ENCODE measurements at regions not wholly inside any gene's neighbourhood (a gene's known extent, or its start where the extent isn't known, plus 50 kb on each side); places are given as distances from the start of the nearest gene placed in this dataset.
A peak's percentile ranks its signal among the peaks of the same experiment; 100 is the strongest.

DNA sequence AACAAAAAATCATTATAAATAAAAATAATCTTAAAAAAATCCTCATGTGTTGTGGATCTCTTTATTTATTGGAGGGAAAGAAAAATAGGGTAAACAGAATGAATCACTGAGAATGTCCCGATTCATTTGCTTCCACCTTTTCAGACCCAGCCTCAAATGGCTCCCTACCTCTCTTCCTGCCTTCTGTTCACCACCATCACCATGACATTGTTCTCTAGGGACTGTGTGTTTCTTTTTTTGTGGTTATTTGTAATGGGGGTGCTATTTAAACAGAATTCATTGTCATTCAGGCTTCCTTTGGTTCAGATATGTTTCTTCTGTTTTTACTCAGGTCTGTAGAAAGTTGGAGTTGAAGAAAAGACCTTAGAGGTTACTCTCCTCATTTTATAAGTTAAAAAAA is 198.2 kb downstream of the KIF4B start:
- no peak for DNase-seq

DNA sequence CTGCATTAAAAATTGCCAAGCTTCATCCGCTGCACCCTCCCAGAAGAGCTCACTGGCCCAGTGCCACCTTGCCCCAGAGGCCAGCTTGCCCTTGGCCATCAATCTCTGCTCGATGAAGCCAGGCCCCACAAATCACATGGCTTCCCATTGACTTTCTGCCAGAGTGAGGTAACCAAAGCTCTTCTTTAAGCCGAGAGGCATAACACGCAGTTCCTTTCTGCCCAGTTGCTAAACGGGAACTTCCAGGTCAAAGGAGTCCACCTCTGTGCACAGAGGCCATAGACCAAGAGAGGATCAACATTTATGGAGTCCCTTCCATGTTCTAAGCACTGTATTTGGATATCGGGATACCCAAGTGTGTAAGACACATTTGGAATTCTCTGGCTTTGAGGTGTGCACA is 208.8 kb downstream of the KIF4B start:
- no peak for DNase-seq

- no peak for DNase-seq
Observed at GRCh38 chr5:155229135-155229534, 215.6 kb downstream of the KIF4B start.

GRCh38 chr5:155239803-155240202 is 226.2 kb downstream of the KIF4B start:
- DNase-seq = no peak

GRCh38 chr5:155250596-155250995 is 237.0 kb downstream of the KIF4B start:
- no peak for DNase-seq

- DNase-seq = no peak
Observed at GRCh38 chr5:155252025-155252424, 238.5 kb downstream of the KIF4B start.

GRCh38 chr5:155252717-155253116 is 239.2 kb downstream of the KIF4B start:
- no peak for DNase-seq

DNA sequence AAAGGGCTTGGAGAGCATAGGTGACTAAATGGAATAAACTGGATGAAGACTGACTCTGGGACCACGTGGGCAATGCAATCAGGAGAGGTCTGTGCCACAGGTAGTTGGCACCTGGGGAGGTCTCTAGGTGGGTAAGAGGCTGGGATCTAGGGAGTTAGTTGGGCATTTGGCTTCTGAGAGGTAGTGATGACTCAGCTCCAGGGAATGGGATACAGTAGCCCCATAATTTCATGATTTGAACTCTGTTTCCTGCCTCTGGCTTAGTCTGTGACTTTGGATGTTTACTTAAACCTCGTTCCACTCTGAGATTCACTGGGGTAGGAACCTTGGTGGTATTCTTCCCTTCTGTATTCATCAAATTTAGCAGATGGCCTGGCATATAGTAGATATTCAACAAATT is 240.8 kb downstream of the KIF4B start:
- no peak for DNase-seq

DNA sequence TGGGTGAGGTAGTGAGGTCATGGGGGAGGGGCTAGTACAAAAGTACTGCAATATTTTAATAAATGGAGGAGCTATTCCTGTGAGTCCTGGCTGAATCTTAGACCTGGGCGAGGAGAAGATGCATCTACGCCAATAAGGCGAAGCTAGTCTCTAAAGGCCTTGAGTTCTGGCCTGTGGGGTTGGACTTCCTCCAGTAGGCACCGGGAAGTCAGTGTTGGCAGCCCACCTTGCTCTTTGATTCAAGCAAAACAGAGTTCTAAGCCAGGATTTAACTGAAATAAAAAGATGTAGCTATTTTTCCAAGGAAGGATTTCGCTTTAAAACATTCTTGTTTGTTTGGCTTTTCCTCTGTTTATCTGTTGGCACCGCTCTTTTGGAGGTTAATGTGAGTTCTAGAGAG is 244.6 kb downstream of the KIF4B start:
- DNase-seq = peak; percentile 35

- no peak for DNase-seq
Observed at GRCh38 chr5:155259648-155260047, 246.1 kb downstream of the KIF4B start.

DNA sequence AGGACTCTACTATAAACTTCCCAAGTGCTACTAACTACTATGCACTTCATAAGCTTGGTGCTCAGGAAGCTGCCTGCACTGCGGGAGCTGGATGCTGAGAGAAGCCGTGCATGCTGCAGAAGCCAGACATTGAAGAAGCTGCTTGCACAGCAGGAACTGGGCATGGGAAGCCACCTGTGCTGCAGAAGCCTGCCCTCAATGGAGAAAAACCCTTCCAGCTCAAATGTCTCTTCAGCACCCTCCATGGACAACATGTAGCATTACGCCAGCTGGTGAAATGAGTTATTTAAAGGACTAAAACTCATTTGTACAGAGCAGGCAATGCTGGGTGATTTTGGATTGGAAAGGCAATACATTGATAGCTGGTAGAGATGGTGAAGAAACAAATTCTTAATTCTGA is 247.2 kb downstream of the KIF4B start:
- DNase-seq = peak; percentile 23

GRCh38 chr5:155263381-155263780 is 249.8 kb downstream of the KIF4B start:
- no peak for DNase-seq

GRCh38 chr5:155264809-155265208 is 251.3 kb downstream of the KIF4B start:
- no peak for DNase-seq

GRCh38 chr5:155268770-155269425 is 255.3 kb downstream of the KIF4B start:
- DNase-seq = no peak

DNA sequence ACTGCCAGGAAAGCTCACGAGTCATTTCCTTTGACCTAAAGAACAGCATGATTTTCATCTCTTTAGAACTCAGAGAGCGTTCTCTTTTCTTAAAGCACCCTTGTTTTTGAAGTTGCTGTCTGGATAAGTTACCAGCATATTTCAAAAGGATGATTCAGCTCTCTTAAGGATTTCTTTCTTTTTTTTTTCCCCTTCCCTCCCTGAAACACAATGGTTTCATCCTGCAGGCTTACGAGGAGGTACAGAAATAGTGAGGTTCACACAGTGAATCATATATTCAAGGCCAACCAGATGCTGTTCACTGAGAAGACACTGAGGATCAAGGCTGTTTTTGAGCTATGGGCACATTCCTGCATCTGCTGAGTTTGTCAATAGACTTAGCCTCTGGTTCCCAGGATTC is 257.2 kb downstream of the KIF4B start:
- no peak for DNase-seq

DNA sequence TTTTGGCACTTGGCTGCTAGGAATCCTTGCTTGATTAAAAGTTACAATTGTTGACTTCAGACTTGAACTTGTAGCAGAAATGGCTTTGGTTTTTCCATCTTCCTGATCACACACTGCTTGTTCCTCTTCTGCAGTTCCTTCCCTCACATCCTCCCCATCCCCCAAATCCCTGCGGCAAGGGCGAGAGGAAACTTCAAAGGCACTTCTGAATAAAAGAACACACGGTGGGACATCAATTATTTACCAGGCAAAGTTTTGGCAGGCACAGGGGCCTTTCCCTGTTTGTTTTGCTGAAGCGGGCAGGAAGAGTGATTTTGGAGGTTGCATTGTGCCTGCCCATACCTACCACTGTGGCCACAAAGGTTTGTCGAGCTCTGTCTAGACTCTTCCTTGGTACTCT is 260.9 kb downstream of the KIF4B start:
- DNase-seq = no peak

- DNase-seq = no peak
Observed at GRCh38 chr5:155275222-155275621, 261.7 kb downstream of the KIF4B start.

- DNase-seq = no peak
Observed at GRCh38 chr5:155276231-155276630, 262.7 kb downstream of the KIF4B start.

DNA sequence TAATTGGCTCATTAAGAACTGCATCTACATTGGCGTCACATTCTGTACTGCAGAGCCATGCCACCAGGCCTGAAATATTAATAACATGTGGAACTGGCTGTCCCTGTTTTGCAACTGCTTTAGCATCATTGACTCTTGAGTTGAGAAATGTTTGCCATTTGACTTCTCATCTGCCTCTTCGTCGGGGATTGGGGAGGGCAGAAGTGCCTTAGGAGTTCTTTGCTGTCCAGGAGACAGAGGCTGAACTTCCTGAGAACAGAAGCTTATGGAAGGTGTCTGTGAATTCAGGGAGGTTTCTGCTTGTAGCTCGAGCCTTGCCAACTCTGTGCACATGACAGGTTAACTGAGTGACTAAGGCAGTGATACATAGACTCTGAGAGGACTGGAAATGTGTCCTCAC is 265.0 kb downstream of the KIF4B start:
- no peak for DNase-seq

DNA sequence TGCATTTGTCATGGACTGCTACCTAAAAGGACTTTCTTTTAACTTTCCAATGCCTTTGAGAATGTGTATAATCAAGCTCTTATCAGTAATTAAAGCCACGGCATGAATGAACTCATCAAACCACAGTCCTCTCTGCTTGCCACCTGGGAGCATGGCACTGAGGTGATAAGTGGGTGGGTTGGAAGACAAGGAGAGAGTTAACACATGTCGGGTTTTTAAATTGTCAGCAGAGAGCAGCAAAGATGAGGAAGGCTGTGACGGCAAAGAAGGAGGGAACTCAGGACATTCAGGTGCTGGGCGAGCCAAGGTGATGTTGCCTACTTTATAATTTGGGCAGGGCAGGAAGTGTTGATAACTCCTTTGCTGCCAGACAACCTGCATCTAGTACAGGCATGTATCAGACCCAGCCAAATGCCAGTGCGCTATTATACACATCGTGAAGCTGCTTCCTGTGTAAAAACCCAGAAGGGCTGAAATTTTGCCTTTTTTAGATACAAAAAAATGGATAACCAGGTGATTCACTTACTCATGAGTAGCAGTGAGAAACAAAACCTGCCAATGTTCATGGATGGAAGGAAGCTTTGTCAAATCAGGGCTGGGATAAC is 269.1 kb downstream of the KIF4B start:
- DNase-seq = no peak

DNA sequence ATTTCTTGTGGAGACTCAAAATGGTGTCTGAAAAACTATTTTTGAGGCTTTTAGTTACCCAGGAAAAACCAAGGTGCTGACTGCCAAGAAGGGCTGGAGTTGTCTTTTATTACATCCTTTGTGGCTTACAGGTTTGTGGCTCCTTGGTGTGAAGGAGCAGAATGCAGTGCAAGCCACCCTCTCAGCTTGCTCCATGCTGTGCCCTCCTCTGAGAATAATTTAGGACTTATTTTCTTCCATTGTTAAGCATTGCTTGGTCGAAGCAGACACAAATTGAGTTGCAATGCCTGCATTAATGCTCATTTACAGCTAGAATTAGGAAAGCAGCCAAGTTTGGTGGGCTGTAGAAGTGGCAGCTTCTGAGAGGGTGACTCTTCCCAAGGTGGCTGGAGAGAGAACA is 272.2 kb downstream of the KIF4B start:
- no peak for DNase-seq

DNA sequence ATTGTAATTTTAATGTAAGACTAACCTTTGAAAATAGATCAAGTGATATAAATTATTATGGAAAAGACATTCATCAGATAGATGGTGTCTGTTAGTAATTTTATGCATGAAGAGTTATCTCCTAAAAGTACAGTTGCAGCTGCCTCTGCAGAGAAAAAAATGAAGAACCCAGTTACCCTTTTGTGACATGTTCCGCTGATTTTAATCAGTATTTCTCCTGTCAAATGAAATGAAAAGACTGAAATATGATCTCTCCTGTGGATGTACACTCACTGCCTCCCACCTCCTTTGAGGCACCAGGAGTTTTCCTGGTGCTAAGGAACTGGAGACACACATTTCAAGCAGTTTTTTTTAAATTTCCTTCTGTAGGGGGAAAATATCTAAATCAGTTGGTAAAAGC is 277.4 kb downstream of the KIF4B start:
- DNase-seq = no peak

GRCh38 chr5:155293605-155294178 is 280.1 kb downstream of the KIF4B start:
- no peak for DNase-seq

GRCh38 chr5:155295111-155295510 is 281.6 kb downstream of the KIF4B start:
- no peak for DNase-seq

All from tongue (tissue), 1 donor.